GM19397 (cell line): ENCODE measurements at regions not wholly inside any gene's neighbourhood (a gene's known extent, or its start where the extent isn't known, plus 50 kb on each side); places are given as distances from the start of the nearest gene placed in this dataset.

ENCODE experiments used
- ATAC-seq: cut with Tn5 transposase; IDR thresholded peaks from one replicate; pipeline ENCODE4 v1.9.1; 2021; ENCODE audit warnings: mild to moderate bottlenecking, moderate library complexity; ENCODE audit not compliant: unreplicated experiment

- no peak for ATAC-seq
Observed at GRCh38 chr7:10798044-10798443, 175.6 kb upstream of the PHF14 start.

DNA sequence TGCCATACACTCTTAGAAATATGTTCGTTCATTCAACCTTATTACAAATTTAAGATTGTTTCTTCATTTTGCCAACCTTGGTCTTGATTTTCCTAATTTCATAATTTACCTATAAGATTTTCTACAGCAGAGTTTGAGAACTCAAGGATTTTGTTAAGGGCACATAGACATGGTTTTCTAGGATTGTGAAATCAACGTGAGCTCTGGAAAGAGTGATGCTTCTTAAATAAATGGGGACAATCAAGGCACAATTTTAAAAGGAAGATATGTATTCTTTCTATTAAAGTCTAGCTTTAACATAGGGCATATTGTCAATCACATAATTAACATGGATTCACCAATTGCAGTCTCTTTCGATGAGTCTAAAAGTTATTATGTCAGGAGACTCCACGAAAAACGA, 174.2 kb upstream of the PHF14 start:
- no peak for ATAC-seq

GRCh38 chr7:10802011-10802410, 171.7 kb upstream of the PHF14 start:
- ATAC-seq: no peak

- no peak for ATAC-seq
Observed at GRCh38 chr7:10802526-10802925, 171.1 kb upstream of the PHF14 start.

- no peak for ATAC-seq
Observed at GRCh38 chr7:10803720-10804119, 170.0 kb upstream of the PHF14 start.

DNA sequence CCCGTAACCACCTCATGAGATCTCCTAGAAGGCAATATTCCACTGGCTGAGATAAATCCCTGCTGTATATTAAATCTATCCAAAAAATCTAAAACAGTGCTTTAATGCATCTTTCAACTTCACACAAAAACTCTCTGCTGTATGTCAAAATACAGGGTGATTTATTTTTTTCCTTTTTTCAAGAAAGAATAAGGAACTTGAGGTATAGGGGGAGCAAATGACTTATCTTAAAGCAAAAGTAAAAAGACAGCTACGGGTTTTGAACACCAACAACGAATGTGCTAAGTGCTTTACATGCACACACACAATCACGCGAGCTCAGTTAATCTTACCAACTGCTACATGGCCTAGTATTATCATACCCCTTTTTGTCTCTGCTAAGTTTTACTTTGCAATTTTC, 168.9 kb upstream of the PHF14 start:
- no peak for ATAC-seq

DNA sequence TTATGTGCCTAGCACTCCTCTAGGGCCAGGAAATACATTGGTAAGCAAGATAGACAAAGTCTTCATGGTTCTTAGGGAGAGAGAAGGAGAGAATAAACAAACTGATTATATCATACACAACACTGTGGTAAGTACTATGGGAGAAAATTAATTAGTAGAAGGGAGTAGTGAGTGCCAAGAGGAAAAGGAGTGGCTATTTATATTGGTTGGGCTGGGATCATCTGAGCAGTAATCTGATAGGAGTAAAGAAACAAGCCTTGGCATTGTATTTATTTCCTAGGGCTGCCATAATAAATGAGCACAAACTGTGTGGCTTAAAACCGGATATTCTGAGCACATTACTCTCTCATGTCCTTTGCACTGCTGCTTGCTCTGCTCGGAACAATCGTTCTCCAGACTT, 158.1 kb upstream of the PHF14 start:
- ATAC-seq: no peak

DNA sequence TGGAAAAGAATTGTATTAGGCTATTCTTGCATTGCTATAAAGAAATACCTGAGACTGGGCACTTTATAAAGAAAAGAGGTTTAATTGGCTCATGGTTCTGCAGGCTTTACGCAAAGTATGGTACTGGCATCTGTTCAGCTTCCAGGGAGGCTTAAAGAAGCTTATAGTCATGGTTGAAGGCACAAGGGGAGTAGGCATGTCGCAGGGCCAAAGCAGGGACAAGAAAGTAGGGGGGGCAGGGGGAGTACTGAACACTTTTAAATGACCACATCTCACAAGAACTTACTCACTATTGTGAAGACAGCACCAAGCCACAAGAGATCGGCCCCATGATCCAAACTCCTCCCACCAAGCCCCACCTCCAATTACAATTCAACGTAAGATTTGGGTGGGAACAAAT, 152.5 kb upstream of the PHF14 start:
- no peak for ATAC-seq

- ATAC-seq: no peak
Observed at GRCh38 chr7:10824154-10824553, 149.5 kb upstream of the PHF14 start.

DNA sequence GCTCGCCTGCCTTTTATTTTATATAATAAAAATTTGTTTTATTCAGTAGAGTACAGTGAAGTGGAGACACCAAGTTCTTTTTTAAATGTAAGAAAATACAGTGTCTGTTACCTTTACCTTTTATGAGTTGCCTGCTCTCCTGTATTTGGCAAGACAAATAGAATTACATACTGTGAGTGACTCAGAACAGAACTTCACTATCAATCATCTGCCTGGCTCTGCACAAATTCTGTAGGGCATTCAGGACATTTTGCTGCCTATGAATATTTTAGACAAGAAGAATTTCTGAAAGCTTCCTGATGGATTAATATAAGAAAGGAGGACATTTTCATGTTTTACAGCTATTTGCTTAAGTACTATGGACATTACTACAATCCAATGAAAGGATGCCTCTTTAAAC, 135.4 kb upstream of the PHF14 start:
- no peak for ATAC-seq

DNA sequence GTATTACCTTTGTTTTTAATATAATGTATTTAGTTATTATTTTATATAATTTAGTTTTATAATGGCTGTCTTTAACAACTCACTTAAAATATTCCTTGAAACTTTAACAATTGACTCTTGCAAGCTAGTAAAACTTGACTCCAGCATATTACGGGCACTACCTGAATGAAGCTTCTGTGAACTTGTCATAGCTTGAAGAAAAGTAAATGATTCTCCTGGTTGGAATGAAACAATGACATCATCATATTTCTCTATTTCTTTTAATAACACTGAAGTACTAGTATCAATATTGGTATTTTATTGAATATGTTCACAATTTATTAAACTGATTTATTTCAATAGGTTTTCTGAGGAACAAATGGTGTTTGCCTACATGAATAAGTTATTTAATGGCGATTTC, 128.4 kb upstream of the PHF14 start:
- ATAC-seq: no peak

DNA sequence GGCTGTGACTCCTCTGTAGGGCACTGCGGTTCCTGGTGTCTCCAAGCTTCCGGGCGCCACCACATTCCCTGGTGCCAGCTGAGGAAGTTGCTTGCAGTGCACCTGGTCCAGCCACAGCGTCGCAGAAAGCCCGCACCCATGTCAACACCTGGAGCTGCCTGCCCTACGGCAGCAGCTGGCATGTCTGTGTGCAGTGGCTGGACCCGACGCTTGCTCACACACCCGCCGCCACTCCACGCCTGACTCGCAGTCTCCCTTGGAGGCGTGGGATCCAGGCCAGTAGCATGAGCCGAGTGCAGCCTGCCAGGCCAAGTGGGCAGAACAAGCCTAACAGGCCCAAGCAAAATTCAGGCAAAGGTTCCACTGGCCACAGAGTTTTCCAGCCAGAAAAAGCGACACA, 118.1 kb upstream of the PHF14 start:
- ATAC-seq: no peak

GRCh38 chr7:10860516-10860915, 113.2 kb upstream of the PHF14 start:
- no peak for ATAC-seq

DNA sequence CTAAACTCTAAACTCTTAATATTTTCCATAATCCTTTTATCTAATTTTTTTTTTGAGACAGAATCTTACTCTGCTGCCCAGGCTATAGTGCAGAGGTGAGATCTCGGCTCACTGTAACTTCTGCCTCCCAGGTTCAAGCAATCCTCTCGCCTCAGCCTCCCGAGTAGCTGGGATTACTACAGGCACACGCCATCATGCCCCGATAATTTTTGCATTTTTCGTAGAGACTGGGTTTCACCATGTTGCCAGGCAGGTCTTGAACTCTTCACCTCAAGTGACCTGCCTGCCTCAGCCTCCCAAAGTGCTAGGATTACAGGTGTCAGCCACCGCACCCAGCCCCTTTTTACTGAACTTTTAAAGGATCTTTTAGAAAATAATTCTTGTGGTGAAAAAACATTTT, 110.2 kb upstream of the PHF14 start:
- no peak for ATAC-seq

DNA sequence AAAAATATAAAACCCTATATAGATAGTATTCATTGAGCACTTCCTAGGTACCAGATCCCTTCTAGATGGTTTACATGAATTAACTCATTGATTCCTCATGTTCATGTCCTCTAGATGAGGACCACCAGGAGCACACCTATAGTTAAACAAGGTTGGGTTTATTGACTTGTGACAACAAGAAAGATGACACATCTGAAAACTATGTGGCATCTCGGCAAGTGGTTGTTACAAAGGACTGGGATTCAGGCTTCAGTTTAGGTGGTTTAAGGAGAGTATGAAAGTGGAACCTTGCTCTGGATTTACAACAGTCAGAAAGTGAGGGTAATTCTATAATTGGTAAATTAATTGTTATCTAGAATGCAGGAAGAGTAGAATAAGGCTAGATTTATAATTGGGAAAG, 99.0 kb upstream of the PHF14 start:
- no peak for ATAC-seq

GRCh38 chr7:10875080-10875479, 98.6 kb upstream of the PHF14 start:
- ATAC-seq: no peak

- peak; percentile 36 for ATAC-seq
Observed at GRCh38 chr7:10888861-10889260, 84.8 kb upstream of the PHF14 start.

DNA sequence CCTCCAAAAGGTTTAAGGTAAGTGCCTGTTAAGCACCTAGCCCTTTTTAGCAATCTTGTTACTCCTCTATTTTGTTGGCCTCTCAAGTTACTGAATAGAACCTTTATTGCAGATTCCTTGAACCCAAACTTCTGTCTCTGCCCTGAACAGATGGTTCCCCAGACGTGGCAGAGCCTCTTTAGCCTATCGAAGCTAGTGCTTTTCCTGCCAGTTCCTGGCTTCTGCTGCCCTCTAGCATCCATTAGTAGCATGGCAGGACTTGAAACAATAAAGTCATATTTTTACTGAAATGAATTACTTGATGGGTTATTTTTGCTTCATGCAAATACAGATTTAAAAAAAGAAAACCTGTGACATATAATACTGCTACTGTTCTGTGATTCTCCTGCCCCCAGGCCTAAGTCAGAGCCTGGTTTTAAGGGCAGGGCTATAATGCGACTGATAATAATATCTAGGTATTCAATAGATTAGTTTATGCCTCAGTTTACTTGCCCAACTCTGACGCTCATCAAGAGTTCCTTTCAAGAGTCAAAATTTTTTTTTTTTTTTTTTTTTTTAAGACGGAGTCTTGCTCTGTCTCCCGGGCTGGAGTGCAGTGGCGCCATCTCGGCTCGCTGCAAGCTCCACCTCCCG, 84.3 kb upstream of the PHF14 start:
- peak; percentile 94 for ATAC-seq

DNA sequence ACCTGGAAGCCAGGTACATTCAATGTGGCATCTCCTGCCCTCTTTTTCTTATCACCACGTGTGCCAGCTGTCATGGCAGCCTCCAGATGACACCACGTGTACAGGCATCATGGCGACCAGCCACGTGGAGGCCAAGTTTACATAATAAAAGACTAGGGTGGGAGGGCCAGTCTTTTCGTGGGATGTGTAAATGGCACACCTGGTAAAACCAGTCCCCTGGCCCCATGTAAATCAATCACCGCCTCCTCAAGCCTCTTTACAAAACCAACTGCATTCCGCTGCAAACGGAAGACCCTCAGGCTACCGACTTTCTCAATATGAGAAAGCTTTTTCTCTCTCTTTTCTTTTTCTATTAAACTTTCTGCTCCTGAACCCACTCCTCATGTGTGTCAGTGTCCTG, 65.1 kb upstream of the PHF14 start:
- ATAC-seq: no peak

DNA sequence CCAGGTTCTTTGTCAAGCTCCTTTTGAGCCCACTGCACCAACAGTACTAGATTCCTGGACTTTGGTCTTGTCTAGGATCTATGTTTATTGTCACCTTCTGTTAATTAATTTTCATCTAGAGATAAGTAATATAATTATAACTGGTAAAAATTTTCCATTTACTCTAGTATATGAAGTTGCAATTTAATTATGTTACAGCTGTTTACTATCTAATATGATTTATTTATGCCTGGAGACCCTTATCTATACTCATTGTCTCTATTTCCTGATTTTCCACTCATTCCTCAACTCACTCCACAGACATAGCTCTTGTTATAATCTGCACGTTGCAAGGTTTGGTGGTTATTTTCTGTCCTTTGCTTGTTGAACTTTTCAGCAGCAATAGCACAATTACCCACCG, 63.2 kb upstream of the PHF14 start:
- no peak for ATAC-seq

- no peak for ATAC-seq
Observed at GRCh38 chr7:10912077-10912476, 61.6 kb upstream of the PHF14 start.

- ATAC-seq: no peak
Observed at GRCh38 chr7:10913457-10913856, 60.2 kb upstream of the PHF14 start.

DNA sequence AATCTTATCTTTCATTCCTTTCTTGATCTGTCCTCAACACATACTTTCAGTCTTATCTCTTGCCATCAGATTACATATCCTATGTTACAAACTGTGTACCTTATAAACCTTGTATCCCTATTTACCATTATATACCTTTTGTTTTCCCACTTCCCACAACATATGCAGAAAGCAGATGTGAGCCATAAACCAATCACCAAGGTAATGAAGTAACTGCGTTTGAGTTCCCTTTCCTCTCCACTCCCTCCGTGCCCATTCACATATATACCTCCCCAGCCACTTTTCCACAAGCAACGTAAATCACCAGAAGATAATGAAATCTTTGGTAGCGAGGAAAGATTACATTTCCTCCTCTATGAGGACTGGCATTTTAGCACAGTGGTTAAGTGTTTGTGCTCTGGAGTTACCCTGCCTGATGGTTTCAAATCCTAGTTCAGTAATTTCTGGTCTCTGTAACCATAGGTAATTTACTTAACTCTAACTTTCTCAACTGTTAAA, 55.5 kb upstream of the PHF14 start:
- ATAC-seq: no peak
